Thoracic aorta (tissue), 2 donors: ENCODE measurements at regions not wholly inside any gene's neighbourhood (a gene's known extent, or its start where the extent isn't known, plus 50 kb on each side); places are given as distances from the start of the nearest gene placed in this dataset.

Source experiments
- ATAC-seq: fragments of 150-250 bp; one replicate; pipeline ENCODE4 v1.8.0; 2017; ENCODE audit warnings: low read depth; ENCODE audit not compliant: insufficient number of reproducible peaks, low FRiP score
- DNase-seq: peaks from one replicate; pipeline ENCODE4 v3.0.0-alpha.2; 2020; ENCODE audit warnings: low spot score
- H3K27ac ChIP-seq, 2 donors: fragments of 200-600 bp; sonication (generic); 1 replicate in 1 of 2; 2 replicates in 1 of 2; pipeline ENCODE4 v1.5.1; 2016; ENCODE audit warnings: mild to moderate bottlenecking in 2 of 2, moderate library complexity in 2 of 2
- H3K27me3 ChIP-seq: fragments of 200-600 bp; sonication (generic); replicated peaks from 2 replicates; pipeline ENCODE4 v1.6.0; 2016; ENCODE audit warnings: mild to moderate bottlenecking; ENCODE audit not compliant: insufficient read depth
- H3K36me3 ChIP-seq: fragments of 200-600 bp; sonication (generic); one replicate; pipeline ENCODE4 v1.5.1; 2016
- H3K4me1 ChIP-seq, 2 donors: fragments of 200-600 bp; sonication (generic); 1 replicate in 1 of 2; 2 replicates in 1 of 2; pipeline versions ENCODE4 v1.5.1 to v1.6.0; 2016; ENCODE audit warnings: low read depth in 2 of 2, mild to moderate bottlenecking in 1 of 2; ENCODE audit not compliant: control insufficient read depth in 1 of 2
- H3K4me3 ChIP-seq: fragments of 200-600 bp; sonication (generic); 2 replicates; pipeline ENCODE4 v1.5.1; 2016; ENCODE audit warnings: mild to moderate bottlenecking
- H3K9me3 ChIP-seq: fragments of 200-600 bp; sonication (generic); 2 replicates; pipeline ENCODE4 v1.5.1; 2016
- CTCF ChIP-seq: fragments of 200-600 bp; sonication (generic); IDR thresholded peaks from one replicate; pipeline ENCODE4 v1.5.1; 2019; ENCODE audit warnings: antibody characterized with exemption

DNA sequence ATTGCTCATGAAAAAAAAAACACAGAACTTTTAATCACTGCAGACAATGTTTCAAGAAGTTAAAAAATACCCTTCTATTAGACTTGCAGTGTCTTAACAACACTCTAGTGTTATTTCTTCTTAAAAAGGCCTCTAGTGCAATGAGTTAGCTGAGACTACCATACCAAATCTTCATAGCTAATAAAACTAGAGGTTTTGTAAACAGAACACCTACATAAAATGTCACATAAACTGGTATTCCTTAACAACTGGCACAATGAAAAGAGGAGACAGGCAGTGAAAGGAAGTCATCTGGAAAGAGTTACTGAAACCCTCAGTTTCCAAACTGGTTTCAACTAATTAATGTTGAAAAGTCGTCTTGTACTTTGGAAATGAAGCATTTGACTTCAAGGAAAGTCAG, 394.2 kb upstream of the PMFBP1 start:
- Histone ChIP-seq H3K27me3 (no peaks in the 10 kb centered on the region), H3K9me3 (no peaks in the 10 kb centered on the region), H3K27ac (no peak overlapping the region), H3K4me1 (no peaks in the 10 kb centered on the region), H3K36me3 (no peaks in the 10 kb centered on the region), H3K4me3 (no peak overlapping the region)
- no peak for DNase-seq
- TF ChIP-seq CTCF, result no peak
- ATAC-seq, result no peak

DNA sequence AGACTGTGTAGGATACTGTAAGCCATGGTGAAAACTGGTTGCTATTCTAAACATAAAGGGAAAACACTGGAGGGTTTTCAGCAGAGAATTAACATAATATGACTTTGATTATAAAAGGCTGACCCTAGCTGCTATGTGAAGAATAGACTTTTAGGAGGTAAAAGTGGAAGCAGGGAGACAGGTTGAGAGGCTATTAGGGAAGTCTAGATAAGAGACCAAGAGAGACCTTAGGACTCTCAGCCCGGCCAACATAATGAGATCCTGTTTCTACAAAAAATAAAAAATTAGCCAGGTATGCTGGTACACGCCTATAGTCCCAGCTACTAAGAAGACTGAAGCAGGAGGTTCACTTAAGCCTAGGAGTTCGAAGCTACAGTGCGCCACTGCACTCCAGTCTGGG, 393.2 kb upstream of the PMFBP1 start:
- no peak overlapping the region for H3K4me3 ChIP-seq
- ATAC-seq, result no peak
- no peak overlapping the region for H3K27ac ChIP-seq
- H3K9me3 ChIP-seq, result no peaks in the 10 kb centered on the region
- no peaks in the 10 kb centered on the region for H3K36me3 ChIP-seq
- no peak for DNase-seq
- no peak for TF ChIP-seq CTCF
- no peaks in the 10 kb centered on the region for H3K4me1 ChIP-seq
- H3K27me3 ChIP-seq, result no peaks in the 10 kb centered on the region

DNA sequence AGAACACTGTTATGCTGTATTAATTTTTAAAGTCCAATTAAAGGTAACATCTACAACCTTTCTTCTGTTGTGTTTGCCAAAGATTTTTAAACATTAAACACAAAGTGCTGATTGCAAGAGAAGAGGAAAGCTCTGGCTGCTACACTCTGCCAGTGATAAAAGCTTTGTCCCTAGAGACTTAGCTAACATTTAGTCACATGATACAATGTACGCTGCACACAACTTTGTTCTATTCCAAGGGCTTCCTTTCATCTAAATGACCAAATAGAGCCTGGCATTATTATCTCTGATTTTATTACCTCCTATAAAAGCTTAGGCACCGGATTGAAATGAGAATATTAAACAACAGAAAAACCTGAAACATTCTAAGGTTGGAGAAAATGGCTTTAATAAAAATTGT, 388.7 kb upstream of the PMFBP1 start:
- no peak for ATAC-seq
- Histone ChIP-seq H3K27me3 (no peaks in the 10 kb centered on the region), H3K4me3 (no peak overlapping the region)

GRCh38 chr16:72558501-72558900, 386.5 kb upstream of the PMFBP1 start:
- no peak for ATAC-seq
- no peak for TF ChIP-seq CTCF
- Histone ChIP-seq H3K4me1 (no peaks in the 10 kb centered on the region), H3K27ac (no peak overlapping the region), H3K27me3 (no peaks in the 10 kb centered on the region), H3K36me3 (no peaks in the 10 kb centered on the region), H3K9me3 (no peaks in the 10 kb centered on the region), H3K4me3 (no peak overlapping the region)
- DNase-seq, result no peak

More for the DNA sequence above, 388.7 kb upstream of the PMFBP1 start:
- H3K4me1 ChIP-seq, result no peaks in the 10 kb centered on the region
- TF ChIP-seq CTCF, result no peak
- no peak overlapping the region for H3K27ac ChIP-seq
- H3K9me3 ChIP-seq, result no peaks in the 10 kb centered on the region
- DNase-seq, result no peak
- no peaks in the 10 kb centered on the region for H3K36me3 ChIP-seq

DNA sequence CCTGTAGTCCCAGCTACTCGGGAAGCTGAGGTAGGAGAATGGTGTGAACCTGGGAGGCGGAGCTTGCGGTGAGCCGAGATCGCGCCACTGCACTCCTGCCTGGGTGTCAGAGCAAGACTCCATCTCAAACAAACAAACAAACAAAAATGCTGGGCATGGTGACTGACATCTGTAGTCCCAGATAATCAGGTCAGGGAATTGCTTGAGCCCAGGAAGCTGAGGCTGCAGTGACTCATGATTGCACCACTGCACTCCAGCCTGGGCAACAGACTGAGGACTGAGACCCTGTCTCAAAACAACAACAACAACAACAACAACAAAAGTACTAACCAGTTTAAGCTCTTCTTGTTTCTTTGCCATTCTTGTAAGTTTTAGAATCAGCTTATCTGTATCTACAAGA, 383.0 kb upstream of the PMFBP1 start:
- DNase-seq (no peak), ATAC-seq (no peak)
- no peaks in the 10 kb centered on the region for H3K9me3 ChIP-seq
- H3K27me3 ChIP-seq, result no peaks in the 10 kb centered on the region
- H3K27ac ChIP-seq, result no peak overlapping the region
- H3K36me3 ChIP-seq, result no peaks in the 10 kb centered on the region
- no peak overlapping the region for H3K4me3 ChIP-seq
- TF ChIP-seq CTCF, result no peak
- no peaks in the 10 kb centered on the region for H3K4me1 ChIP-seq
